NCI-H1436 (cell line): ENCODE measurements at regions not wholly inside any gene's neighbourhood (a gene's known extent, or its start where the extent isn't known, plus 50 kb on each side); places are given as distances from the start of the nearest gene placed in this dataset.
A peak's percentile ranks its signal among the peaks of the same experiment; 100 is the strongest.
"Not testable (repeated sequence)": the region's sequence is repeated elsewhere in the genome, so short reads cannot be mapped to it uniquely, and the experiment has no call there.

Experiments used
- DNase-seq: peaks from one replicate; lab custom pipeline; 2025; lab: John Stamatoyannopoulos, UW

GRCh38 chr4:89496851-89497250 is 189.3 kb upstream of the GPRIN3 start:
- DNase-seq: no peak

- no peak for DNase-seq
Measured at GRCh38 chr4:89493367-89493766, 185.8 kb upstream of the GPRIN3 start.

DNA sequence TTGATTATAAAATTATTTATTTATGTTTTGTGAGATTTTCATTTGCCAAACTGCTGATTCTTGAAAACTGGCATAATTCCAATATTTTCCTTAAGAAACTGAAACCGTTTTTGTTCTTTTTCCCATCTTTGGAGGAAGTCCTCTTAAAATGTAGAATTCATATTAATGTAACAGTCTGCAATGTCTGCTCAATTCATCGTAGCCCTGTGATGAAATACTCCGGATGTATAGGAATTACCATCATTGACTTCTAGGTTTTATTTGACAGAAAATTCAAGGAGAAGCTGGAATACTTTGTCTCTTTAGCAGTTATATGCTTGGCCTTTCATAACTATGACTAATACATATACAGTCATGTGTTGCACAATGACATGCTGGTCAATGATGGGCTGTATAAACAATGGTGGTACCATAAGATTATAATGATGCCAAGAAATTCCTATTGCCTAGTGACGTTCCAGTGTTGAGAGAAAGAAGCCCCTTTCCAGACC is 185.0 kb upstream of the GPRIN3 start:
- no peak for DNase-seq

- DNase-seq: peak; percentile 55
Measured at GRCh38 chr4:89491761-89492160, 184.2 kb upstream of the GPRIN3 start.

- DNase-seq: not testable (repeated sequence)
Measured at GRCh38 chr4:89489921-89490431, 182.4 kb upstream of the GPRIN3 start.

GRCh38 chr4:89489338-89489771 is 181.8 kb upstream of the GPRIN3 start:
- DNase-seq: no peak

GRCh38 chr4:89488736-89489135 is 181.1 kb upstream of the GPRIN3 start:
- no peak for DNase-seq

DNA sequence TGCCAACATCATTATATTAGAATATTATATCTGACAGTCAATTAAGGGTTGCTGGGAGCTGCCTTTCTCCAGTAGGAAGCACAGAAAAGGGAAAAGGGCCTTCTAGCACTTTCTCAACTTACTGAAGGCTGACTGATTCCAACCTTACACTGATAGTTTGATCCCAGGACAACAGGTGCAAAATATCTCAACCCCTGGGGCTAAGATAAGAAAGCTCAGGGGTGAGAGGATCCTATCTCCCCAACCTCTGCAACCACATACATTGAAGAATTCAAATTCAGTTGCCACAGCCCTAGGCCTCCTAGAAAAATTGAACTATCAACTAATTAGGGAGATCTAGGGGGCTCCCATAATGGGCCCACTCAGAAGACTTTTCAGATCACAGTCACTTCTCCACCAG is 179.1 kb upstream of the GPRIN3 start:
- DNase-seq: no peak

GRCh38 chr4:89486042-89486441 is 178.4 kb upstream of the GPRIN3 start:
- no peak for DNase-seq

DNA sequence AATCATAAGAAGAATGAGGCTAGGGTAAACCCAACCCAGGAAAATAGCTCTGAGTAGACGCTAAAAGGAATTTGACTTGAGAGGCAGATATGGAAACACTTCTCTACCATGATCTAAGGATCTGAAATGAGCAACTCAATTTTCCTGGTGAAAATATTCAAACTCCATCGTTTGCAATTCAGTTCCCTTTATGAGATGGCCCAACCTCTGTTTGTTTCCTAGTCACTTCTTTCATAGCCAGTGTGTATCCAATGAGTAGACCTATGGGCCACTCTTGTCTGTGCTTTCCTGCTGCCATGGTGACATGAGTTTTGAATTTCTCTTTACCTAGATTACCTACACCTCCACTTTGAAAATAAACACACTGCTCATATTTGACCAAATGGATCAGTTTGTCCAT is 176.2 kb upstream of the GPRIN3 start:
- no peak for DNase-seq

DNA sequence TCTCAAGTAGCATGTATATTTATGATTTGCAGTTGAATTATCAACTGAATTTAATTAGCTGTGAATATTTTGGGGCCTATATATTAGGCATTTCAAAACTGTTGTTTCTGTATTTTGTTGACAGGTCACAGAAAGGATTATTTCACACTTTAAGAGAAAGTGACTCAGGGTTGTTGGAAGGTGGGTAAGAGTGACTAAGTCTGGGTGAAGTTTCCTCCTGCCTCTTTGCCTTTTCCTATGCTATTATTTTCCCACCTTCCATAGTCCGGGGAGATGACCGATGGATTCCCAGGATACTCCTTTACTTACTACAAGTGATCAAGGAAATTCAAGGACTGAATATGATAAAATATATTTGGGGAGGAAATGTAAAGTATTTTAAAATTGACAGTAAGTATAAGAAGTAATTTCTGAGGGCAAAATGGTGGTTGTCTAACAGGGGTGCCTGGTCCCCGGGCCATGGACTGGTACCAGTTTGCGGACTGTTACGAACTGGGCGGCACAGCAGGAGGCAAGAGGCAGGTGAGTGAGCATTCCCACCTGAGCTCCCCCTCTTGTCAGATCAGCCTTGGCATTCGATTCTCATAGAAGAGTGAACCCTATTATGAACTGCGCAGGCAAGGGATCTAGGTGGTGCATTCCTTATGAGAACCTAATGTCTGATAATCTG is 175.5 kb upstream of the GPRIN3 start:
- no peak for DNase-seq

GRCh38 chr4:89482251-89482650 is 174.7 kb upstream of the GPRIN3 start:
- no peak for DNase-seq

- no peak for DNase-seq
Measured at GRCh38 chr4:89469930-89470375, 162.4 kb upstream of the GPRIN3 start.

GRCh38 chr4:89469516-89469915 is 161.9 kb upstream of the GPRIN3 start:
- no peak for DNase-seq

- no peak for DNase-seq
Measured at GRCh38 chr4:89468602-89469001, 161.0 kb upstream of the GPRIN3 start.

GRCh38 chr4:89463341-89463740 is 155.7 kb upstream of the GPRIN3 start:
- no peak for DNase-seq

- no peak for DNase-seq
Measured at GRCh38 chr4:89447543-89447942, 139.9 kb upstream of the GPRIN3 start.

GRCh38 chr4:89446193-89446592 is 138.6 kb upstream of the GPRIN3 start:
- DNase-seq: no peak

- DNase-seq: no peak
Measured at GRCh38 chr4:89439533-89439932, 131.9 kb upstream of the GPRIN3 start.

DNA sequence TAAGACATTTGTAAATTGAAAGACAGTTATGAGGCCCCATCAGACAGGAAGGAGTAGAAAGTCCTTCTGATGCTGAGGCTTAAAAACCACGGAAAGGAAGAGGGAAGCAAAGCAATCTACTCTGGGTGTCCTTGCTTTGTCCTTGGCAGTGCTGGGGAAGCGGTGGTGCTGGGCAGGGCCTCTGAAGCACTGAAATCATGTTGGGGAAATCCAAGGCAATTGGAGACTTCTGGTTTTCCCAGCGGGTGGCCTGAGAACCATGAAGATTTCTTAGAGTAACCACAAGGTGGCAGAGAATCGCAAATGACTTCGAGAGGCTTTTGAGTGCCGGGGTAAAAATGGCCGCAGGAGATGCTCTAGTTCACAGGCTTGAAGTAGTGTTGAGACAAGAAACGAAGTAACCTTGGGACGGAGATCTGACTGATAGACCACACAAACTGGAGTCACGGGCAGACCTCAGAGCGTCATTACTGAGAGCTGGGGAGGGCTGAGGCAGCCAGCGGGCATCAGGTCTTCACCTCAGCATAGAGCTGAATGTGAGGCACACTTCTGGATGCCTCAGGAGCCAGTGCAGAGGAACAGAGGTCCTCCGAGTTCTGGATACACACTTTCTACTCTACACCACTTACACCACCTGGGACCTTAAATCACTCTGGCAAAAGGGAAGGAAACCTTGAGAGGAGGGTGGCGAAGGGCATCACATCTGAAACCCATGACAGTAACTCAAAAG is 130.7 kb upstream of the GPRIN3 start:
- DNase-seq: no peak

- DNase-seq: peak; percentile 11
Measured at GRCh38 chr4:89434364-89434988, 126.9 kb upstream of the GPRIN3 start.

DNA sequence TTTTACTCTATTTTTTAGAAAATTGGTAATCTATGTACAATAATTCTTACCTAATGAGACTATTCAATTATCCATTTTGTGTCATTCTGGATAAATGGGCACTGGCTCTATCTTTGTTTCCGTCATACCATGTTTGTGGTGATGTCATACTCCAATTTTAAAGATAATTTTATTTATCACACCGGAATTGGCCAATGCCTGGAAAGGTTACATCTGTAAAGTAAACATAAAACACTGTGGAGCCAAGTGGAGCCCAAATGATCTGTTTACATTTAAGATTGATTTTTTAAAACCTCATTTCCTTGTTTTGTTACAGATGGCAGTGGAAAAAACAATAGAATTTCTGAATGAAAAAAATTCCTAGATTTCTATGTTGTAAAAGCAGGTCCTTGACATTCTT is 120.2 kb upstream of the GPRIN3 start:
- no peak for DNase-seq

DNA sequence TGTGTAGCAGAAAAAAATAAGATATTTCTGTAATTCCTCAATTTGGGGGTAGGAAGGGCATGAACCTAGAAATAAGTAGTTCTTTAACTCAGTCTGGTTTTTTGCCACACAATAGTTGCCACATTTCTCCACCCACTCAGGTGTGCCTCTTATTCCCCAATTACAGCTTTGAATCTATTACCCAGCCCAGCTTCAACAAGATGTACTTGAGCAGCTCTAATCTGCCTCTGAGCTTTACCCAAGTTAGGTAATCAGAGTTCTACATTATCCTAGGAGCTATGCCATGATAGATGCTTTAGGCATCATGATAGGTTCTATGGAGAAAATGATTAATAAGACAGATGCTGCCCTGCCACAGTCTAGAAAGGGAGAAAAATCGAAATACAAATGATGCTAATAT is 117.4 kb upstream of the GPRIN3 start:
- DNase-seq: no peak
